ENCODE measurements at regions not wholly inside any gene's neighbourhood (a gene's known extent, or its start where the extent isn't known, plus 50 kb on each side); places are given as distances from the start of the nearest gene placed in this dataset.

- no peaks in the 10 kb centered on the region for H3K4me1 ChIP-seq
- ATAC-seq (no peak), DNase-seq (no peak)
- no peaks in the 10 kb centered on the region for H3K27me3 ChIP-seq (ENCODE audit: low read depth)
- no peaks in the 10 kb centered on the region for H3K36me3 ChIP-seq
- H3K27ac ChIP-seq: no peak overlapping the region
- no peak for TF ChIP-seq CTCF (IDR thresholded peaks at IDR 0.05)
- intact Hi-C loops (cut with DNase I): no loop called here
- H3K4me3 ChIP-seq: no peak overlapping the region
- H3K9me3 ChIP-seq: no peaks in the 10 kb centered on the region
These were observed 437.1 kb downstream of the MAGEB5 start for GRCh38 chrX:26653050-26653449.

GRCh38 chrX:26651755-26652154 lies 435.8 kb downstream of the MAGEB5 start:
- no peaks in the 10 kb centered on the region for H3K4me1 ChIP-seq
- DNase-seq: no peak
- H3K27me3 ChIP-seq (ENCODE audit: low read depth): no peaks in the 10 kb centered on the region
- intact Hi-C loops (cut with DNase I): no loop called here
- no peak for TF ChIP-seq CTCF (IDR thresholded peaks at IDR 0.05)
- H3K9me3 ChIP-seq: no peaks in the 10 kb centered on the region
- ATAC-seq: no peak
- no peak overlapping the region for H3K4me3 ChIP-seq
- H3K36me3 ChIP-seq: no peaks in the 10 kb centered on the region
- no peak overlapping the region for H3K27ac ChIP-seq

GRCh38 chrX:26649534-26649933 lies 433.6 kb downstream of the MAGEB5 start:
- TF ChIP-seq CTCF (IDR thresholded peaks at IDR 0.05): no peak
- intact Hi-C loops (cut with DNase I): no loop called here
- Histone ChIP-seq H3K4me1 (no peaks in the 10 kb centered on the region), H3K9me3 (no peaks in the 10 kb centered on the region), H3K27ac (no peak overlapping the region), H3K36me3 (no peaks in the 10 kb centered on the region), H3K4me3 (no peak overlapping the region), H3K27me3 (ENCODE audit: low read depth) (no peaks in the 10 kb centered on the region)
- ATAC-seq (no peak), DNase-seq (no peak)

- TF ChIP-seq CTCF (IDR thresholded peaks at IDR 0.05): no peak
- H3K4me1 ChIP-seq: no peaks in the 10 kb centered on the region
- no peak for ATAC-seq
- DNase-seq: no peak
- intact Hi-C loops (cut with DNase I): no loop called here
- no peak overlapping the region for H3K27ac ChIP-seq
- H3K4me3 ChIP-seq: no peak overlapping the region
- no peaks in the 10 kb centered on the region for H3K36me3 ChIP-seq
- H3K27me3 ChIP-seq (ENCODE audit: low read depth): no peaks in the 10 kb centered on the region
- no peaks in the 10 kb centered on the region for H3K9me3 ChIP-seq
These were observed 415.4 kb downstream of the MAGEB5 start for GRCh38 chrX:26631385-26631784.

GRCh38 chrX:26613956-26614355 lies 398.0 kb downstream of the MAGEB5 start:
- no peak for TF ChIP-seq CTCF (IDR thresholded peaks at IDR 0.05)

GRCh38 chrX:26606971-26607370 lies 391.0 kb downstream of the MAGEB5 start:
- ATAC-seq (no peak), DNase-seq (no peak)
- no peak overlapping the region for H3K27ac ChIP-seq
- no peaks in the 10 kb centered on the region for H3K9me3 ChIP-seq
- no peak overlapping the region for H3K4me3 ChIP-seq
- H3K36me3 ChIP-seq: no peaks in the 10 kb centered on the region
- intact Hi-C loops (cut with DNase I): no loop called here
- no peak for TF ChIP-seq CTCF (IDR thresholded peaks at IDR 0.05)
- no peaks in the 10 kb centered on the region for H3K27me3 ChIP-seq (ENCODE audit: low read depth)
- no peaks in the 10 kb centered on the region for H3K4me1 ChIP-seq

More at GRCh38 chrX:26613956-26614355, 398.0 kb downstream of the MAGEB5 start:
- Histone ChIP-seq H3K27me3 (ENCODE audit: low read depth) (no peaks in the 10 kb centered on the region), H3K4me1 (no peaks in the 10 kb centered on the region), H3K36me3 (no peaks in the 10 kb centered on the region), H3K27ac (no peak overlapping the region), H3K4me3 (no peak overlapping the region), H3K9me3 (no peaks in the 10 kb centered on the region)
- ATAC-seq (no peak), DNase-seq (no peak)
- intact Hi-C loops (cut with DNase I): no loop called here

Measured in lower lobe of right lung (tissue), 2 donors.